MV-4-11 (cell line): ENCODE measurements at regions not wholly inside any gene's neighbourhood (a gene's known extent, or its start where the extent isn't known, plus 50 kb on each side); places are given as distances from the start of the nearest gene placed in this dataset.

Source experiments
- DNase-seq: peaks from one replicate; lab custom pipeline; 2025; lab: John Stamatoyannopoulos, UW

GRCh38 chr15:79186616-79187015 lies 95.9 kb upstream of the ANKRD34C start:
- no peak for DNase-seq

GRCh38 chr15:79185199-79185598 lies 94.6 kb upstream of the RASGRF1 start:
- no peak for DNase-seq

DNA sequence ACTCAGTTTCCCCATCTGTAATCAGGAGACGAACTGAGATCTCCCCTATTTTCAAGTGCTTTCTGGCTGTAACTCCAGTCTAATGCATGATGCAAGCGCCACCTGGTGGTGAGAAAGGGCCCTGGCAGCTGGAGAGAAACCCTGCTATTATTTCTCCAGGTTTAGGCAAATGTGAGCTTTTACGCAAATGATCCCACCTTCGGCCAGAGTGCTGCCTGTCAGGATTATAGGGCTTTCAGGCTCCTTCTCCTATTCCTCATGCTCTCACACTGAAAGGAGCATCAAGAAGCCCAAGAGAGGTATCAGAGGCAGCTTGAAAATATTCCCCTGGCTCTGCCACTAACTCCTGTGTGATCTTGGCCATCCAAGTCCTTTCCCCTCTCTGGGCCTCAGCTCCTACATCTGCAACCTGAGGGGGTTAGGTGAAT lies 93.9 kb upstream of the RASGRF1 start:
- DNase-seq = peak; percentile 38

GRCh38 chr15:79180318-79180717 lies 89.7 kb upstream of the RASGRF1 start:
- DNase-seq = no peak

- DNase-seq = no peak
Observed at GRCh38 chr15:79179597-79179996, 89.0 kb upstream of the RASGRF1 start.

DNA sequence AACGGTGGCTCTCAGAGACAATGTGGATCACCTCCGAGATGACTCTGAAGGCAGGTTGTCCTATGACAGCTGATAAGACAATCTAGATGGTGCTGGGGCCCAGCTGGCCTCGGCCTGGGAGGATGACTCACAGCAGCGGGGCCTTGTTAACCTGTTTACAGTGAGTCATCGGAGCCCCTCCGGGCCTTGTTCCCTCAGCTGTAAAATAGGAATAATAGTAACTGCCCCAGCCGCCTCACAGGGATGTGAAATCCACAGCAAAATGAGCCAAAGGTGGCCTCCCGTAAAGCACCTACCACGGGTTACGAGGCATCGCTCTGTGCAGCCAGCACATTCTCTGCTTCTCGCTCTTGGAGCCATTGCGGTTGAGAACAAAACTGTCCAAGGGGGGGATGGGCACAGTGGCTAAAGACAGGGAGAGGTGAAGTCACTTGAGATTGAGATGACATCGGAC lies 88.6 kb upstream of the RASGRF1 start:
- DNase-seq = no peak

DNA sequence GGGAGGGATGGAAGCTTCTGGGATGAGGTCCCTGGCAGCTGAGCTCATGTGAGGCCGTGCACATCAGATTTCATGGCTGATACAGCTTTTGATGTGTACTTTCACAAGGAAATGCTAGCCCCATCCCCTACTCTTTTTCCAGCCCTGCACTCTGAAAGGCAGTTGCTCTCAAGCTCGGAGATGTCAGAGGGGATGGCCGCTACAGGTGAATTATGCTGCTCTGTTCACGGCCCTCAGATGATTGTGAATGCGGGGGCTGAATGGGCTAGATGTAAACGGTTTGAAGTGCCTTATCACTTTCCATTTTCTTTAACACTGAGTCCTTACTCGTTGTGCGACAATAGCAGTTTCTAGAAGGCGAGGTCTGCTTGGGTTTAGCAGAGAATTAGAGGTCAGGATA lies 88.0 kb upstream of the RASGRF1 start:
- no peak for DNase-seq

GRCh38 chr15:79176151-79176550 lies 85.6 kb upstream of the RASGRF1 start:
- no peak for DNase-seq

GRCh38 chr15:79172801-79173460 lies 82.4 kb upstream of the RASGRF1 start:
- DNase-seq = no peak

- no peak for DNase-seq
Observed at GRCh38 chr15:79172032-79172481, 81.5 kb upstream of the RASGRF1 start.

GRCh38 chr15:79171320-79172031 lies 80.9 kb upstream of the RASGRF1 start:
- DNase-seq = no peak

- no peak for DNase-seq
Observed at GRCh38 chr15:79170256-79170664, 79.7 kb upstream of the RASGRF1 start.

- DNase-seq = no peak
Observed at GRCh38 chr15:79169526-79170133, 79.0 kb upstream of the RASGRF1 start.

DNA sequence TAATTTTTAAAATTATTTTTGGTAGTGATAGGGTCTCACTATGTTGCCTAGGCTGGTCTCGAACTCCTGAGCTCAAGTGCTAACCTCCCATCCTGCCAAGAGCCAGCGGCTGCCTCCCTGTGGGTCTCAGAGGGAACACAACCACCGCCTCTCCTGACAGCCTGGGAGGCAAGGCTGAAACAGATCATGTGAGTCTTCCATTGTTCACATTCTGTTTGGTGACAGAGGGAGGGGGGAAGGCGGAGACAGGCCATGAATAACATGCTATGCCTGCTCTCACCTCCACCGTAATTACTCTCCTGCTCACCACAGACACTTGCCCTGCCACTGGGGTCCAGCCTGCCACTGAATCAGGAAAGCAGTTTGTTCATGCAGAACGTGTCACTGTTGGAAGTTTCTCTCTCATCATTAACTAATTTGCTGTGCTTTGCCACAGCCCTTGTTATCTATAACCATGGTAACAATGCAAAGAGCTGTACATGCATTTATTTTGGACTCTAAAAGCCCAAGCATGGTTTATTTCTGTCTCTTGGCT lies 78.4 kb upstream of the RASGRF1 start:
- DNase-seq = no peak

DNA sequence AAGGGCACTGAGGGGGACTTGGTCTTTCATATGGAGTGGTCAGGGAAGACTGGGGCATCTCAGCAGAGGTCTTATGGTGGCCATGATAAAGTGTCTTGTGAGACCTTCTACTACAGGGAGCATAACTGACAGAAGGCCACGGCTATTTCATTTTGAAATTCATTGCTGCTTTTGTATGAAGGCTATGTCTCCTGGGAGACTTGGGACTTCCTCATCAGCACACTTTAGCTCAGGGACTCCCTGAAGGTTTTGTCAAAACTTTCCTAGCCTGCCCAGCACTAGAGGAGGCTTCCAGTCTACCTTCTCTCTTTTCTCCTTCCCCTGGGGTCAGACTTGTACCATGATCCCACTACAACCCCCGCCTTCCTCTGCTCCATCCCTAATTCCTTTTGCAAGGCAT lies 77.2 kb upstream of the RASGRF1 start:
- DNase-seq = no peak

GRCh38 chr15:79166311-79166955 lies 75.9 kb upstream of the RASGRF1 start:
- DNase-seq = no peak

DNA sequence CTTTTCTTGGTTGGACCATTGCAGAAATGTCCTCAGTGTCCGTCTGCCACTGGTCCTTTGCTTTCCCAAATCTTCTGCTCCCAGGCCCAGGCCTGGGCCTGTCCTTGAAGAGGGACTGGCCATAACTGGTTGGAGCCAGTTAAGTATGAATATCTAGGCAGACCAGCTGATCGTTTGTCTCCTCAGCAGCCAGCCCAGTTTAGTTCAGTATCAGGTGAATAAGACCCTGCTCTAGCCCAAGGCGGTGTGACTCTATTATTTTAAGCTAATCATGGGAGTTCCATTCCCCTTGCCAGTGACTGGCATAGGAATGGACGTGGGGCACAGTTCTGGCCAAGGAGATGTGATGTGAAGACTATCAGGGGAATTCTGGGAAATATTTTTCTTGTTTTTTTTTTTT lies 73.9 kb upstream of the RASGRF1 start:
- DNase-seq = no peak

DNA sequence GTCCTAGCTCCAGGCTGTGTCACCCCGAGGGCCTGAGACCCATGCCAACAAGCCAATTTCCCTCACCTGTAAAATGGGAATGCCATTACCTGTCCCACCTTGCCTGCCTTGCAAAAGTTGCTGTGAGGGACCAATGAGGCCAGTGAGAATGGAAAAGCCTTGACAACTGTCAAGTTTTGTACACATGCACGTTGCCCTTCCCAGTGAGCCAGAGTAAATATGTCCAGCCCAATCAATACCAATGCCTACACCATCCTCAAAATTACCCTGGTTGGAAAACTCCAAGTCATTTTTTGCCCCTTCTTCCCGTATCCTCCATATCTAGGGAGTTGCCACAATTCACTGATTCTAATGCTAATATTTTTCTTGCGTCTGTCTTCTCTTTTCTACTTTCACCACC lies 73.5 kb upstream of the RASGRF1 start:
- no peak for DNase-seq

- no peak for DNase-seq
Observed at GRCh38 chr15:79163395-79163794, 72.8 kb upstream of the RASGRF1 start.

- DNase-seq = no peak
Observed at GRCh38 chr15:79161837-79162508, 71.4 kb upstream of the RASGRF1 start.

GRCh38 chr15:79160211-79160610 lies 69.6 kb upstream of the RASGRF1 start:
- DNase-seq = peak; percentile 19
